ENCODE measurements at regions not wholly inside any gene's neighbourhood (a gene's known extent, or its start where the extent isn't known, plus 50 kb on each side); places are given as distances from the start of the nearest gene placed in this dataset.

DNA sequence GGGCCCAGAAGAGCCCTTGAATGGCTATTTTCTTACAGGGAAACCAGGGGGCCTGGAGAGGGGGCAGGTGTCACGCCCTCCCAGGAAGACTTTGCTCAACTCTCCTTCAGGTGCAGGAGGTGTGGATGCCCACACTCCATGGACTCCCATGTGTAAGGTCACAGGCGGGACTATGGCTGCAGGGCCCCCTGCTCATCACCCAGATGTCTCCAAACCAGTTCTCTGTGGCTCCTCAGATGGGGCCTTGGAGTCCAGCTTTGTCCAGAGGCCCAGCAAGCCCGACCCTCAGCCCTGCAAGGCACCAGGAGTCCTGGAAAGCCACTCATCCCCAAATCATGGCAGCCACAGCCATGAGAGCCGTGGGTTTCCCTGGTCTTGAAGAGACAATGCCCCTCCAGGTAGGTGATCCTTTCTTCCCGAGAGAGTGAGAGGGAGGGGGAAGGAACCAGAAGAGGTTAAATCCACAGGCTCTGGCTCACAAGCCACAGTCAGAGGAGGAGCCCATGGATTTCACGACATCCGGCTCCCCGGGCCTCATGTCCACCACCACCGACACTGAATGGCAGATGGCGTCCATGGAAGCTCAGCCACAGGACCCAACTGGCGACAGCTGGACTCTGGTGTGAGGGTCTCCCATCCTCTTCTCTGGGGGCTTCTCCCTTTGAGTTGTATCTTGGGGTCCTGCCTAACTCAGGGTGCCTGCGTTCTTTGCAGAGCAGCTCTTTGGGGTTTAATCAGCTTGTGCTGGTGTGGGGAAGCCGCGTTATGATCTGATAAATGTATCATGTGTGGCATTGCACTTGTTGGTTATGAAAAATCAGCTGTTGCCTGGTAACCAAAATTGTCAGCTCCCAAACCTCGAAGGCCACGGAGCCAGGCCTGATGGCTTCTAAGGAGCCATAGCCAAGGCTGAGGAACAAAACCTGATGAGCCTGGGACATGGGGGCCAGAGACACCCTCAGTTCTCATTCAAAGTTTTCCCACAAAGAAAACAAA is 620.4 kb downstream of the BRD1 start:
- H3K27ac ChIP-seq, result no peak overlapping the region
- no peaks in the 10 kb centered on the region for H3K36me3 ChIP-seq
- ATAC-seq (no peak), DNase-seq (peak in 3 of 5 donors; percentile 2 to 27 (median 23))
- intact Hi-C loops (cut with DNase I), result no loop called here
- no peaks in the 10 kb centered on the region for H3K4me1 ChIP-seq
- no peaks in the 10 kb centered on the region for H3K9me3 ChIP-seq
- 69 to 78% (median 77%) methylated on average over 11 to 16 of the region's 16 CpGs for WGBS, 4 donors
- peaks cover 0 to 13% (median 0%) of the 10 kb centered on the region in 9 donors for H3K27me3 ChIP-seq
- no peak for TF ChIP-seq POLR2A (IDR thresholded peaks at IDR 0.05)
- TF ChIP-seq, protein P1, sequence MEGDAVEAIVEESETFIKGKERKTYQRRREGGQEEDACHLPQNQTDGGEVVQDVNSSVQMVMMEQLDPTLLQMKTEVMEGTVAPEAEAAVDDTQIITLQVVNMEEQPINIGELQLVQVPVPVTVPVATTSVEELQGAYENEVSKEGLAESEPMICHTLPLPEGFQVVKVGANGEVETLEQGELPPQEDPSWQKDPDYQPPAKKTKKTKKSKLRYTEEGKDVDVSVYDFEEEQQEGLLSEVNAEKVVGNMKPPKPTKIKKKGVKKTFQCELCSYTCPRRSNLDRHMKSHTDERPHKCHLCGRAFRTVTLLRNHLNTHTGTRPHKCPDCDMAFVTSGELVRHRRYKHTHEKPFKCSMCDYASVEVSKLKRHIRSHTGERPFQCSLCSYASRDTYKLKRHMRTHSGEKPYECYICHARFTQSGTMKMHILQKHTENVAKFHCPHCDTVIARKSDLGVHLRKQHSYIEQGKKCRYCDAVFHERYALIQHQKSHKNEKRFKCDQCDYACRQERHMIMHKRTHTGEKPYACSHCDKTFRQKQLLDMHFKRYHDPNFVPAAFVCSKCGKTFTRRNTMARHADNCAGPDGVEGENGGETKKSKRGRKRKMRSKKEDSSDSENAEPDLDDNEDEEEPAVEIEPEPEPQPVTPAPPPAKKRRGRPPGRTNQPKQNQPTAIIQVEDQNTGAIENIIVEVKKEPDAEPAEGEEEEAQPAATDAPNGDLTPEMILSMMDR (IDR thresholded peaks at IDR 0.05), result no peak
- H3K4me3 ChIP-seq, result no peak overlapping the region

DNA sequence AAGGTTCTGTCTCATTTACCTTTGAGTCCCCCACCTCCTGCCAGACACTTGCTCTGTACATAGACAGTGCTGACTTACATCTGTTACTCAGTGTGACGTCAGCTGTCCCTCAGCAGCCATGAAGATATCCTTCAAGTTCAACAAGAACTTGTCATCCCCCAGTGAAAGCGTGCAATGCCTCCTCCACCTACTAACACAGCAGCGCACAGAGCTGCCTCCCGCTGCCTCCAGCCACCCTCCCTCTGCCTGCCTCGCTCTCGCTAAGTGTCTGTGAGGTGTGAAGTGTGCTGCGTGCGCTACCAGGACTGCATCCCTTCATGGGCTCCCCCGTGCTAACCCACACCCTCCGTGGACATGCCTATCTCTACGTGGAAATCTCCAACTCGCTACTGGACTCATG is 621.4 kb downstream of the BRD1 start:
- peaks cover 0 to 13% (median 0%) of the 10 kb centered on the region in 9 donors for H3K27me3 ChIP-seq
- peak in 1 of 5 donors; percentile 38 for DNase-seq
- TF ChIP-seq, protein P1 (IDR thresholded peaks at IDR 0.05), result no peak
- no peak for TF ChIP-seq POLR2A (IDR thresholded peaks at IDR 0.05)

DNA sequence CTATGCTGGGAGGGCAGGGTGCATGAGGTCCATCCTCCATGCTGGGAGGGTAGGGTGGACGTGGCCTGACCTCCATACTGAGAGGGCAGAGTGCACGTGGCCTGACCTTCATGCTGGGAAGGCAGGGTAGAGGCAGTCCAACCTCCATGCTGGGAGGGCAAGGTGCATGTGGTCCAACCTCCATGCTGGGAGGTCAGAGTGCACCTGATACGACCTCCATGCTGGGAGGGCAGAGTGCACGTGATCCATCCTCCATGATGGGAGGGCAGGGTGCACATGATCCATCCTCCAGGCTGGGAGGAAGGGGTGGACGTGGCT is 622.2 kb downstream of the BRD1 start:
- no peak overlapping the region for H3K4me3 ChIP-seq
- no peaks in the 10 kb centered on the region for H3K4me1 ChIP-seq
- DNase-seq, result peak in 3 of 5 donors; percentile 1 to 35 (median 7)
- H3K27ac ChIP-seq, result no peak overlapping the region
- H3K9me3 ChIP-seq, result no peaks in the 10 kb centered on the region
- peaks cover 0 to 13% (median 0%) of the 10 kb centered on the region in 9 donors for H3K27me3 ChIP-seq
- TF ChIP-seq, protein P1 (IDR thresholded peaks at IDR 0.05), result no peak
- TF ChIP-seq POLR2A (IDR thresholded peaks at IDR 0.05), result no peak
- intact Hi-C loops (cut with DNase I), result no loop called here
- no peak for ATAC-seq
- 47 to 61% (median 50%) methylated on average over 3 to 5 of the region's 5 CpGs for WGBS, 4 donors
- H3K36me3 ChIP-seq, result no peaks in the 10 kb centered on the region

More for the DNA sequence above, 621.4 kb downstream of the BRD1 start:
- no peaks in the 10 kb centered on the region for H3K36me3 ChIP-seq
- H3K9me3 ChIP-seq, result no peaks in the 10 kb centered on the region
- no peak overlapping the region for H3K27ac ChIP-seq
- 83 to 85% (median 84%) methylated on average over 12 of the region's 12 CpGs for whole genome bisulfite sequencing, 4 donors
- no peaks in the 10 kb centered on the region for H3K4me1 ChIP-seq
- no peak for ATAC-seq
- intact Hi-C loops (cut with DNase I), result no loop called here
- H3K4me3 ChIP-seq, result no peak overlapping the region

DNA sequence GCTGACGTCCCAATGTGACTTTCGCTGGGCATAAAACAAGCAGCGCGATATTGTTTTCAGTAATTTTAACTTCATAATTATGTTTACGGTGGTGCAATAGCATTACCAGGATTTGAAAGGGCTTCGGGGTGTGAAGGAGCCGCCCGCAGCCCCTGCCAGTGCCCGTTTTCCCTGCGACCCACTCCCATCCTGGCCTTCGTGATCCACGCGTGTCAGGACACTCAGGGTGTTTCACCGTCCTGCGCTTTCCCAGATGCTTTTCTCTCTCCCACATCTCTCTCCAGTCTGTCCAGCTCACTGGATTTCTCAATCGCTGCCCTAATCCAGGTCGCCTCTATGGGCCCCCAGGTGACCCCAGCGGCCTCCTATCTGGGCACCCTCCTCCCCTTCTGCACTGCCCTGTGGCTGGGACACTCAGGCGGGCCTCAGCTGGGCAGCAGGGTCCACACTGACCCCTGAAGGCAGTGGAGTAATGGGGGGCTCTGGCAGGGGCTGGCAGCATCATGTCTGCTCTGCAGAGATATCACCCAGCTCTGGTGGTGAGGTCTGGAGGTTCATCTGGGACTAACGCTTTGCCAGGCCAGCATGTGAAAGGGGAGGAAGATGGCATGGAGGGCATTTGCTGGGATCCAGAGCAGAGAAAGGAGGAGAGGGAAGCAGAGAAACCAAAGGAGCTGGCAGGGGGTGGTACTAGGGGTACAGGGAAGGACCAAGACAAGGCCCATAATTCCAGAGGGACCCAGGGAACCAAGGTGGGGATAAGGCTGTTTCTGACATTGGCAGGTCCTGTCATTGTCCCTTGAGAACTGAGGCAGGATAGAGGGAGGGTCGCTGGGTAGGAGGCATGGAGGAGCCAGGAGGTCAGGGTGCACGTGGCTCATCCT is 622.8 kb downstream of the BRD1 start:
- H3K27me3 ChIP-seq, result peaks cover 0 to 19% (median 0%) of the 10 kb centered on the region in 9 donors
- intact Hi-C loops (cut with DNase I), result no loop called here
- DNase-seq (peak in 1 of 5 donors; percentile 3), ATAC-seq (no peak)
- TF ChIP-seq, protein P1 (IDR thresholded peaks at IDR 0.05), result no peak
- TF ChIP-seq POLR2A (IDR thresholded peaks at IDR 0.05), result no peak
- H3K4me3 ChIP-seq, result no peak overlapping the region
- H3K4me1 ChIP-seq, result no peaks in the 10 kb centered on the region
- H3K9me3 ChIP-seq, result no peaks in the 10 kb centered on the region
- H3K27ac ChIP-seq, result no peak overlapping the region
- 81 to 85% (median 83%) methylated on average over 22 of the region's 22 CpGs for WGBS, 4 donors
- H3K36me3 ChIP-seq, result no peaks in the 10 kb centered on the region

Data from heart left ventricle (tissue), 16 donors.